SK-N-SH (cell line): ENCODE measurements at regions not wholly inside any gene's neighbourhood (a gene's known extent, or its start where the extent isn't known, plus 50 kb on each side); places are given as distances from the start of the nearest gene placed in this dataset.

ENCODE experiments used
- CTCF ChIA-PET: fragments of 300-600, 350-600 bp; formaldehyde crosslinking; extraction: SDS; loops from one replicate; lab custom pipeline; 2021; lab: Yijun Ruan, JAX
- POLR2A ChIA-PET: fragments of 350-600 bp; sonication (Branson Sonifier 250); formaldehyde crosslinking; extraction: SDS; loops from one replicate; lab custom pipeline; 2020; ENCODE audit warnings: antibody characterized with exemption, inconsistent platforms; lab: Yijun Ruan, JAX
- DNase-seq: peaks from one replicate; pipeline ENCODE4 v3.0.0; 2012
- H2AFZ ChIP-seq: fragments of 200-600 bp; sonication (generic); 2 replicates; pipeline ENCODE4 v1.8.1; 2016; ENCODE audit warnings: antibody characterized with exemption, mild to moderate bottlenecking, low read depth
- H3F3A ChIP-seq: fragments of 200-600 bp; sonication (generic); replicated peaks from 2 replicates; pipeline ENCODE3; 2016; ENCODE audit warnings: antibody characterized with exemption, mild to moderate bottlenecking; ENCODE audit not compliant: insufficient read depth
- H3K27ac ChIP-seq, 2 experiments: fragments of 200-500 bp in 1 of 2; fragments of 200-600 bp in 1 of 2; sonication (Bioruptor generic) in 1 of 2; sonication (generic), shearing (Covaris generic) in 1 of 2; 2 replicates each; pipeline versions ENCODE4 v1.5.1 to v1.6.1; 2014 to 2016; ENCODE audit warnings: low read depth in 2 of 2, inconsistent platforms in 1 of 2, low read length in 1 of 2, mild to moderate bottlenecking in 1 of 2, mixed read lengths in 1 of 2
- H3K27me3 ChIP-seq: fragments of 200-600 bp; sonication (generic), shearing (Covaris generic); 2 replicates; pipeline ENCODE4 v1.6.1; 2016; ENCODE audit warnings: mixed run types; ENCODE audit not compliant: insufficient read depth
- H3K36me3 ChIP-seq, 2 experiments: fragments of 200-500 bp in 1 of 2; fragments of 200-600 bp in 1 of 2; sonication (Bioruptor generic) in 1 of 2; sonication (generic) in 1 of 2; replicated peaks in 1 of 2; 2 replicates each; pipeline versions ENCODE3 to v1.5.1; 2014 to 2016; ENCODE audit warnings: low read length in 1 of 2, mild to moderate bottlenecking in 1 of 2; ENCODE audit not compliant: insufficient read depth in 2 of 2, control insufficient read depth in 1 of 2
- H3K4me1 ChIP-seq, 2 experiments: fragments of 200-500 bp in 1 of 2; fragments of 200-600 bp in 1 of 2; sonication (Bioruptor generic) in 1 of 2; sonication (generic), shearing (Covaris generic) in 1 of 2; 2 replicates each; pipeline versions ENCODE4 v1.5.1 to v1.6.1; 2014 to 2016; ENCODE audit warnings: low read depth in 1 of 2, low read length in 1 of 2, mixed run types in 1 of 2; ENCODE audit not compliant: insufficient read depth in 2 of 2, control insufficient read depth in 1 of 2
- H3K4me2 ChIP-seq: fragments of 200-600 bp; sonication (generic), shearing (Covaris generic); 2 replicates; pipeline ENCODE4 v1.6.1; 2017; ENCODE audit warnings: mixed run types
- H3K4me3 ChIP-seq, 2 experiments: fragments of 200-500 bp in 1 of 2; fragments of 200-600 bp in 1 of 2; sonication (Bioruptor generic) in 1 of 2; sonication (generic), shearing (Covaris generic) in 1 of 2; 2 replicates each; pipeline versions ENCODE4 v1.5.1 to v1.8.1; 2014 to 2016; ENCODE audit warnings: low read depth in 2 of 2, inconsistent platforms in 1 of 2, low read length in 1 of 2, mild to moderate bottlenecking in 1 of 2, mixed read lengths in 1 of 2, moderate library complexity in 1 of 2
- H3K79me2 ChIP-seq: fragments of 200-600 bp; sonication (generic); 2 replicates; pipeline ENCODE4 v1.8.1; 2017; ENCODE audit warnings: mild to moderate bottlenecking; ENCODE audit not compliant: insufficient read depth
- H3K9ac ChIP-seq: fragments of 200-600 bp; sonication (generic); 2 replicates; pipeline ENCODE4 v1.6.1; 2017; ENCODE audit warnings: mixed run types
- H3K9me2 ChIP-seq: fragments of 200-600 bp; sonication (generic); 2 replicates; pipeline ENCODE4 v1.6.1; 2017; ENCODE audit warnings: mixed run types
- H3K9me3 ChIP-seq: fragments of 200-600 bp; sonication (generic); 2 replicates; pipeline ENCODE4 v1.6.1; 2017; ENCODE audit warnings: mixed run types, mild to moderate bottlenecking, moderate library complexity
- H4K20me1 ChIP-seq: fragments of 200-600 bp; sonication (generic); 2 replicates; pipeline ENCODE4 v1.6.1; 2017; ENCODE audit warnings: mild to moderate bottlenecking, mixed run types; ENCODE audit not compliant: insufficient read depth
- EP300 ChIP-seq, 2 experiments: IDR thresholded peaks; 2 replicates each; pipeline versions ENCODE4 v1.4.0 to v1.6.1; 2012; ENCODE audit warnings: borderline replicate concordance in 1 of 2, low read depth in 1 of 2, low read length in 1 of 2
- EZH2phosphoT487 ChIP-seq: fragments of 200-600 bp; sonication (generic); IDR thresholded peaks from 2 replicates; pipeline ENCODE4 v1.6.1; 2017; ENCODE audit warnings: low read depth, mixed run types, mild to moderate bottlenecking, antibody characterized with exemption, moderate library complexity, borderline replicate concordance
- FOXJ3 ChIP-seq: sonication (generic); formaldehyde crosslinking; IDR thresholded peaks from 2 replicates; pipeline ENCODE4 v1.5.1; 2020; ENCODE audit warnings: mild to moderate bottlenecking, missing genetic modification reagents
- GABPA ChIP-seq: IDR thresholded peaks from 2 replicates; pipeline ENCODE4 v1.4.0; 2012; ENCODE audit warnings: low read depth, mild to moderate bottlenecking
- GATA2 ChIP-seq: sonication (generic); formaldehyde crosslinking; IDR thresholded peaks from 2 replicates; pipeline ENCODE4 v1.5.0; 2020; ENCODE audit warnings: mild to moderate bottlenecking, missing genetic modification reagents
- MEF2A ChIP-seq: IDR thresholded peaks from 2 replicates; pipeline ENCODE4 v1.4.0; 2012; ENCODE audit warnings: low read depth, borderline replicate concordance
- NFIC ChIP-seq: IDR thresholded peaks from 2 replicates; pipeline ENCODE4 v1.4.0; 2012; ENCODE audit warnings: borderline replicate concordance
- NRF1 ChIP-seq: IDR thresholded peaks from 2 replicates; pipeline ENCODE4 v1.6.1; 2012; ENCODE audit warnings: low read depth, mild to moderate bottlenecking, low read length
- RCOR1 ChIP-seq: fragments of 150-350 bp; IDR thresholded peaks from 2 replicates; pipeline ENCODE4 v1.6.1; 2017; ENCODE audit warnings: antibody characterized with exemption, low read length
- RXRA ChIP-seq: IDR thresholded peaks from 2 replicates; pipeline ENCODE4 v1.4.0; 2012; ENCODE audit warnings: low read depth, mild to moderate bottlenecking, borderline replicate concordance
- SMC3 ChIP-seq: IDR thresholded peaks from 2 replicates; pipeline ENCODE4 v1.6.1; 2012; ENCODE audit warnings: low read depth, low read length, improper control_type of control experiment
- TAF1 ChIP-seq: IDR thresholded peaks from 2 replicates; pipeline ENCODE4 v1.6.1; 2012; ENCODE audit warnings: low read depth, mild to moderate bottlenecking, low read length, moderate library complexity, borderline replicate concordance
- TEAD4 ChIP-seq: IDR thresholded peaks from 2 replicates; pipeline ENCODE4 v1.4.0; 2012; ENCODE audit warnings: mild to moderate bottlenecking, borderline replicate concordance; ENCODE audit not compliant: insufficient read depth
- YY1 ChIP-seq: IDR thresholded peaks from 2 replicates; pipeline ENCODE4 v1.4.0; 2012; ENCODE audit warnings: low read depth, mild to moderate bottlenecking
- WGBS: methylation state at CpG from one replicate; pipeline ENCODE4 v1.1.6; 2017; ENCODE audit warnings: low lambda C conversion rate; 5-methylcytosine and 5-hydroxymethylcytosine counted together
- TF ChIP-seq, protein P1 (sequence below): fragments of 200-600 bp; sonication (generic); IDR thresholded peaks from 2 replicates; pipeline ENCODE4 v1.6.1; 2017; ENCODE audit warnings: antibody characterized with exemption, mild to moderate bottlenecking, moderate library complexity

- DNase-seq: no peak
- Histone ChIP-seq H3K27ac (no peak overlapping the region), H3K4me1 (no peaks in the 10 kb centered on the region; a peak in 1 of 4 replicates), H3K79me2 (no peaks in the 10 kb centered on the region), H3K9me3 (no peaks in the 10 kb centered on the region), H3K9ac (no peak overlapping the region), H3F3A (no peaks in the 10 kb centered on the region), H3K9me2 (no peaks in the 10 kb centered on the region), H3K4me2 (no peak overlapping the region), H2AFZ (no peak overlapping the region), H3K27me3 (no peaks in the 10 kb centered on the region), H3K36me3 (no peaks in the 10 kb centered on the region), H3K4me3 (no peak overlapping the region), H4K20me1 (no peaks in the 10 kb centered on the region)
- TF ChIP-seq TEAD4 (no peak), GABPA (no peak), TAF1 (no peak), GATA2 (CRISPR knock-in tag) (no peak), YY1 (no peak), FOXJ3 (CRISPR knock-in tag) (no peak), EZH2phosphoT487 (no peak), EP300 (IDR thresholded peaks at IDR 0.05; ENCODE audit: borderline replicate concordance in 1 of 2, low read depth in 1 of 2, low read length in 1 of 2) (no peak), SMC3 (no peak), NFIC (no peak), RXRA (no peak), RCOR1 (no peak), NRF1 (no peak)
- TF ChIP-seq, protein P1, sequence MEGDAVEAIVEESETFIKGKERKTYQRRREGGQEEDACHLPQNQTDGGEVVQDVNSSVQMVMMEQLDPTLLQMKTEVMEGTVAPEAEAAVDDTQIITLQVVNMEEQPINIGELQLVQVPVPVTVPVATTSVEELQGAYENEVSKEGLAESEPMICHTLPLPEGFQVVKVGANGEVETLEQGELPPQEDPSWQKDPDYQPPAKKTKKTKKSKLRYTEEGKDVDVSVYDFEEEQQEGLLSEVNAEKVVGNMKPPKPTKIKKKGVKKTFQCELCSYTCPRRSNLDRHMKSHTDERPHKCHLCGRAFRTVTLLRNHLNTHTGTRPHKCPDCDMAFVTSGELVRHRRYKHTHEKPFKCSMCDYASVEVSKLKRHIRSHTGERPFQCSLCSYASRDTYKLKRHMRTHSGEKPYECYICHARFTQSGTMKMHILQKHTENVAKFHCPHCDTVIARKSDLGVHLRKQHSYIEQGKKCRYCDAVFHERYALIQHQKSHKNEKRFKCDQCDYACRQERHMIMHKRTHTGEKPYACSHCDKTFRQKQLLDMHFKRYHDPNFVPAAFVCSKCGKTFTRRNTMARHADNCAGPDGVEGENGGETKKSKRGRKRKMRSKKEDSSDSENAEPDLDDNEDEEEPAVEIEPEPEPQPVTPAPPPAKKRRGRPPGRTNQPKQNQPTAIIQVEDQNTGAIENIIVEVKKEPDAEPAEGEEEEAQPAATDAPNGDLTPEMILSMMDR: no peak
- CTCF ChIA-PET: no interaction called here
- 0% methylated on average over 2 of the region's 2 CpGs for WGBS
- POLR2A ChIA-PET: no interaction called here
These were observed 1278.6 kb downstream of the PCDH7 start for GRCh38 chr4:31998807-31999206.

DNA sequence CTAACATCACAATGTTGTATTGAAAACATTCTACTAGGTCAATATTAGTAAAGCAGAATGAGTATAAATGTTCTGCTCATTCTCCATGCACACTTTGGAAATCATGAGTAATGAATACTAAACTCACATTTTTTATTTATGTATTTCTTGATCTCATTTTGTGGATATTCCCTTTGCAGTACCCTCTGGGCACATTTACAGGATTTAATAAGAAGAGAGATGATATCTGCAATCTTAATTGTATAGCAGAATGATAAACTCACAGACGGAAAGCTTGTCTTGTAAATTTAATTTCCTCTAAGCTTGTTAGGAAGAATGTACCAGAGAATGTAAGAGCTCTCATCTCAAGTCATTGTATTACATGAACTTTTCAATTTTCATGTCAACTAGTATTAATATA, 1279.7 kb downstream of the PCDH7 start:
- Histone ChIP-seq H3K9me3 (no peaks in the 10 kb centered on the region), H3F3A (no peaks in the 10 kb centered on the region), H2AFZ (no peak overlapping the region), H3K9me2 (no peaks in the 10 kb centered on the region), H3K4me3 (no peak overlapping the region), H3K27ac (no peak overlapping the region), H3K4me1 (no peaks in the 10 kb centered on the region; a peak in 1 of 4 replicates), H4K20me1 (no peaks in the 10 kb centered on the region), H3K36me3 (no peaks in the 10 kb centered on the region), H3K27me3 (no peaks in the 10 kb centered on the region), H3K79me2 (no peaks in the 10 kb centered on the region), H3K4me2 (no peak overlapping the region), H3K9ac (no peak overlapping the region)
- ChIA-PET POLR2A (no interaction called here), CTCF (no interaction called here)
- WGBS: 8% methylated on average over 1 of the region's 1 CpG
- TF ChIP-seq MEF2A (no peak), EZH2phosphoT487 (no peak)
- no peak for DNase-seq
